Lower lobe of right lung (tissue), 2 donors: ENCODE measurements at regions not wholly inside any gene's neighbourhood (a gene's known extent, or its start where the extent isn't known, plus 50 kb on each side); places are given as distances from the start of the nearest gene placed in this dataset.

Experiments used
- ATAC-seq, 2 donors: fragments of 200-7000 bp; cut with Tn5 transposase; one replicate each; pipeline ENCODE4 v1.9.1; 2020 to 2022; ENCODE audit warnings: mild to moderate bottlenecking in 2 of 2, moderate library complexity in 2 of 2
- DNase-seq: peaks from one replicate; pipeline ENCODE4 v3.0.0-alpha.2; 2020
- H3K27ac ChIP-seq: fragments of 200-600 bp; one replicate; pipeline ENCODE4 v1.8.0; 2022
- H3K27me3 ChIP-seq: fragments of 200-600 bp; one replicate; pipeline ENCODE4 v1.8.0; 2022; ENCODE audit warnings: low read depth
- H3K36me3 ChIP-seq: fragments of 200-600 bp; one replicate; pipeline ENCODE4 v1.8.0; 2022; ENCODE audit warnings: mild to moderate bottlenecking
- H3K4me1 ChIP-seq: fragments of 200-600 bp; one replicate; pipeline ENCODE4 v1.8.0; 2022
- H3K4me3 ChIP-seq: fragments of 200-600 bp; one replicate; pipeline ENCODE4 v1.8.0; 2022; ENCODE audit warnings: mild to moderate bottlenecking
- H3K9me3 ChIP-seq: fragments of 200-600 bp; one replicate; pipeline ENCODE4 v1.8.0; 2022
- CTCF ChIP-seq: fragments of 200-600 bp; IDR thresholded peaks from one replicate; pipeline ENCODE4 v1.8.0; 2022; ENCODE audit warnings: antibody characterized with exemption, mild to moderate bottlenecking
- intact Hi-C: fragments of 100-400 bp; cut with DNase I; formaldehyde crosslinking; loops from one replicate; pipeline ENCODE4 v1.11.0; 2022
- donor health status: DM: no; HTN: yes; CAD: no; lungs with severe emphysema.

- Histone ChIP-seq H3K36me3 (no peaks in the 10 kb centered on the region), H3K4me1 (no peaks in the 10 kb centered on the region), H3K27me3 (no peaks in the 10 kb centered on the region), H3K4me3 (no peak overlapping the region), H3K27ac (no peak overlapping the region), H3K9me3 (no peaks in the 10 kb centered on the region)
- no peak for TF ChIP-seq CTCF
- intact Hi-C loops, result no loop called here
- ATAC-seq (no peak), DNase-seq (no peak)
Measured at GRCh38 chr4:43993196-43993902, 455.3 kb downstream of the KCTD8 start.

GRCh38 chr4:43999669-44000068 lies 448.9 kb downstream of the KCTD8 start:
- ATAC-seq, result no peak

GRCh38 chr4:44002368-44002767 lies 446.2 kb downstream of the KCTD8 start:
- TF ChIP-seq CTCF, result no peak
- Histone ChIP-seq H3K4me1 (no peaks in the 10 kb centered on the region), H3K27ac (no peak overlapping the region), H3K4me3 (no peak overlapping the region), H3K27me3 (no peaks in the 10 kb centered on the region), H3K36me3 (no peaks in the 10 kb centered on the region), H3K9me3 (no peaks in the 10 kb centered on the region)
- ATAC-seq (no peak), DNase-seq (no peak)
- intact Hi-C loops, result no loop called here

More at GRCh38 chr4:43999669-44000068, 448.9 kb downstream of the KCTD8 start:
- intact Hi-C loops, result no loop called here
- Histone ChIP-seq H3K27me3 (no peaks in the 10 kb centered on the region), H3K9me3 (no peaks in the 10 kb centered on the region), H3K36me3 (no peaks in the 10 kb centered on the region), H3K27ac (no peak overlapping the region), H3K4me1 (no peaks in the 10 kb centered on the region), H3K4me3 (no peak overlapping the region)
- no peak for TF ChIP-seq CTCF
- no peak for DNase-seq

- H3K27me3 ChIP-seq, result no peaks in the 10 kb centered on the region
- ATAC-seq, result no peak
- no peaks in the 10 kb centered on the region for H3K4me1 ChIP-seq
- DNase-seq, result no peak
- H3K36me3 ChIP-seq, result no peaks in the 10 kb centered on the region
- no peak for TF ChIP-seq CTCF
- H3K9me3 ChIP-seq, result peaks cover 4% of the 10 kb centered on the region
- no peak overlapping the region for H3K27ac ChIP-seq
- intact Hi-C loops, result no loop called here
- H3K4me3 ChIP-seq, result no peak overlapping the region
Measured at GRCh38 chr4:44016570-44017421, 431.8 kb downstream of the KCTD8 start.

- intact Hi-C loops, result no loop called here
- TF ChIP-seq CTCF, result no peak
- ATAC-seq, result no peak
Measured at GRCh38 chr4:44017422-44017739, 431.2 kb downstream of the KCTD8 start.

More at GRCh38 chr4:44017422-44017739, 431.2 kb downstream of the KCTD8 start:
- Histone ChIP-seq H3K9me3 (peaks cover 4% of the 10 kb centered on the region), H3K4me3 (no peak overlapping the region), H3K27ac (no peak overlapping the region), H3K27me3 (no peaks in the 10 kb centered on the region), H3K4me1 (no peaks in the 10 kb centered on the region), H3K36me3 (no peaks in the 10 kb centered on the region)
- no peak for DNase-seq
